ENCODE measurements at regions not wholly inside any gene's neighbourhood (a gene's known extent, or its start where the extent isn't known, plus 50 kb on each side); places are given as distances from the start of the nearest gene placed in this dataset.

DNA sequence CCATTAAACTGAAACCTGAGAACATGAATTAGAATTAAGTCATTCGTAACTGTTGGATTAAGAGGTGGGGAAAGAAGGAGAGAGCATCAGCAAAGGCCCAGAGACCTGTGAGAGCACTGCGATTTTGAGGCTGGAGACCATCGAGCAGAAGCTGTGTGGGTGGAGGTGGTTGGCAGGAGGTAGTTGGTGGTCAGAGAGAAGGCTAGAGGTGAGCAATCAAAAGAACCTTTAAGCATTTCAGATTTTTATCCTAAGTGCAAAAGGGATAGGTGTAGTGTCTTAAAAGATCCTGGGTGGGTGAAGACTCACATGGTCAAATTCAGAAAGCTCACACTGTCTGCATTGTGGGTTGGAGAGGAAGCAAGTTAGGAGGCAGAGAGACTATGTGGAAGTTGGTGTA, 65.1 kb upstream of the TEX264 start:
- TF ChIP-seq CTCF (IDR thresholded peaks at IDR 0.05) (no peak), POLR2A (IDR thresholded peaks at IDR 0.05) (no peak), EP300 (IDR thresholded peaks at IDR 0.05) (no peak)
